HG03045 (cell line): ENCODE measurements at regions not wholly inside any gene's neighbourhood (a gene's known extent, or its start where the extent isn't known, plus 50 kb on each side); places are given as distances from the start of the nearest gene placed in this dataset.
"Not testable (repeated sequence)": the region's sequence is repeated elsewhere in the genome, so short reads cannot be mapped to it uniquely, and the experiment has no call there.

ENCODE experiments used
- ATAC-seq: cut with Tn5 transposase; IDR thresholded peaks from one replicate; pipeline ENCODE4 v1.9.1; 2021; ENCODE audit warnings: mild to moderate bottlenecking, moderate library complexity; ENCODE audit not compliant: unreplicated experiment

- no peak for ATAC-seq
Observed at GRCh38 chr9:89949111-89949510, 344.3 kb downstream of the GADD45G start.

- no peak for ATAC-seq
Observed at GRCh38 chr9:89951675-89952074, 346.9 kb downstream of the GADD45G start.

GRCh38 chr9:89952401-89952800, 347.6 kb downstream of the GADD45G start:
- no peak for ATAC-seq

- ATAC-seq: not testable (repeated sequence)
Observed at GRCh38 chr9:89953263-89953662, 348.5 kb downstream of the GADD45G start.

GRCh38 chr9:89953824-89954615, 349.2 kb downstream of the GADD45G start:
- no peak for ATAC-seq

- no peak for ATAC-seq
Observed at GRCh38 chr9:89955144-89955543, 350.3 kb downstream of the GADD45G start.

GRCh38 chr9:89955626-89956025, 350.8 kb downstream of the GADD45G start:
- ATAC-seq: no peak

- no peak for ATAC-seq
Observed at GRCh38 chr9:89956331-89956730, 351.5 kb downstream of the GADD45G start.

- ATAC-seq: no peak
Observed at GRCh38 chr9:89956907-89957306, 352.1 kb downstream of the GADD45G start.

GRCh38 chr9:89958086-89958485, 353.3 kb downstream of the GADD45G start:
- no peak for ATAC-seq

- no peak for ATAC-seq
Observed at GRCh38 chr9:89961616-89962341, 357.0 kb downstream of the GADD45G start.

GRCh38 chr9:89963280-89963679, 358.5 kb downstream of the GADD45G start:
- ATAC-seq: no peak

GRCh38 chr9:89967527-89967926, 362.7 kb downstream of the GADD45G start:
- no peak for ATAC-seq

GRCh38 chr9:89969156-89969675, 364.4 kb downstream of the GADD45G start:
- ATAC-seq: no peak

- ATAC-seq: no peak
Observed at GRCh38 chr9:89969881-89970639, 365.2 kb downstream of the GADD45G start.

- no peak for ATAC-seq
Observed at GRCh38 chr9:89970701-89971100, 365.9 kb downstream of the GADD45G start.

GRCh38 chr9:89972535-89972934, 367.7 kb downstream of the GADD45G start:
- ATAC-seq: no peak

- no peak for ATAC-seq
Observed at GRCh38 chr9:89974582-89974981, 369.8 kb downstream of the GADD45G start.

GRCh38 chr9:89975024-89975423, 370.2 kb downstream of the GADD45G start:
- ATAC-seq: no peak

GRCh38 chr9:89975630-89976029, 370.8 kb downstream of the GADD45G start:
- no peak for ATAC-seq

- no peak for ATAC-seq
Observed at GRCh38 chr9:89978185-89978584, 373.4 kb downstream of the GADD45G start.
